ENCODE measurements at regions not wholly inside any gene's neighbourhood (a gene's known extent, or its start where the extent isn't known, plus 50 kb on each side); places are given as distances from the start of the nearest gene placed in this dataset.

DNA sequence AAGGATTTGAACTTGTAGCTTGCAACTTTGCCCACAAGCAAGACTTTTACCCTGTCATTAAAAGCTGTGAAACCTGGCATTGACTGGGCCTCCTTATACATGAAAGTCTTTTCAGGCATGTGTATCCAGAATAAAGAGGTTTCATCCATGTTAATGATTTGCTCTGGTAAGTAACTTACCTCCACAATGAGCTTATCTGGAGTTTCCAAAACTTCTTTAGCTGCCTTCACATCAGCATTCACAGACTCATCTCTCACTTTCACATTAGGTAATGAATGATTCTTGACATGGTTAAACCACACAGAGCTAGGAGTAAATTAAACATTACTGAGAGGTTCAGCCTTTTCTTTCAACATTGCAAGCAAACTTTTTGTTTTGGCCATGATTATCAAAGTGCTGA is 234.4 kb upstream of the CLEC14A start:
- H3K4me2 ChIP-seq (ENCODE audit: low read length) = no peak overlapping the region
- H2AFZ ChIP-seq (ENCODE audit: low read length) = no peak overlapping the region
- no peaks in the 10 kb centered on the region for H3K9me3 ChIP-seq (ENCODE audit: low read length)
- no peaks in the 10 kb centered on the region for H3K79me2 ChIP-seq (ENCODE audit: insufficient read depth, low read depth, low read length)
- POLR2A ChIA-PET = interaction anchor here (0.6 to 1.4 kb wide), 6 partner anchors 11 to 1629 kb away, joined by 3 to 6 read pairs (median 3); no protein-coding TSS in a partner anchor
- CTCF ChIA-PET (ENCODE audit: unreplicated experiment) = no interaction called here
- no peak overlapping the region for H3K27ac ChIP-seq (ENCODE audit: low read depth, low read length, poor library complexity, severe bottlenecking)
- no peaks in the 10 kb centered on the region for H3K4me1 ChIP-seq (ENCODE audit: insufficient read depth, low read length, poor library complexity, severe bottlenecking)
- intact Hi-C loops (cut with micrococcal nuclease; ENCODE audit: unreplicated experiment) = no loop called here
- no peak for TF ChIP-seq EZH2phosphoT487 (IDR thresholded peaks at IDR 0.05; ENCODE audit: borderline replicate concordance, low read depth, low read length)
- TF ChIP-seq, protein P1, sequence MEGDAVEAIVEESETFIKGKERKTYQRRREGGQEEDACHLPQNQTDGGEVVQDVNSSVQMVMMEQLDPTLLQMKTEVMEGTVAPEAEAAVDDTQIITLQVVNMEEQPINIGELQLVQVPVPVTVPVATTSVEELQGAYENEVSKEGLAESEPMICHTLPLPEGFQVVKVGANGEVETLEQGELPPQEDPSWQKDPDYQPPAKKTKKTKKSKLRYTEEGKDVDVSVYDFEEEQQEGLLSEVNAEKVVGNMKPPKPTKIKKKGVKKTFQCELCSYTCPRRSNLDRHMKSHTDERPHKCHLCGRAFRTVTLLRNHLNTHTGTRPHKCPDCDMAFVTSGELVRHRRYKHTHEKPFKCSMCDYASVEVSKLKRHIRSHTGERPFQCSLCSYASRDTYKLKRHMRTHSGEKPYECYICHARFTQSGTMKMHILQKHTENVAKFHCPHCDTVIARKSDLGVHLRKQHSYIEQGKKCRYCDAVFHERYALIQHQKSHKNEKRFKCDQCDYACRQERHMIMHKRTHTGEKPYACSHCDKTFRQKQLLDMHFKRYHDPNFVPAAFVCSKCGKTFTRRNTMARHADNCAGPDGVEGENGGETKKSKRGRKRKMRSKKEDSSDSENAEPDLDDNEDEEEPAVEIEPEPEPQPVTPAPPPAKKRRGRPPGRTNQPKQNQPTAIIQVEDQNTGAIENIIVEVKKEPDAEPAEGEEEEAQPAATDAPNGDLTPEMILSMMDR (conservative IDR thresholded peaks at IDR 0.05; ENCODE audit: low read length) = no peak
- H4K20me1 ChIP-seq (ENCODE audit: insufficient read depth, low read length) = no peaks in the 10 kb centered on the region
- no peaks in the 10 kb centered on the region for H3K36me3 ChIP-seq (ENCODE audit: insufficient read depth, low read length)
- BruUV-seq (replicated peaks) = no TSS peak
- no peaks in the 10 kb centered on the region for H3K9me2 ChIP-seq (ENCODE audit: insufficient read depth, low read length)
- H3K4me3 ChIP-seq (ENCODE audit: low read depth, low read length, poor library complexity, severe bottlenecking) = no peak overlapping the region
- no peak for DNase-seq (ENCODE audit: low spot score)

DNA sequence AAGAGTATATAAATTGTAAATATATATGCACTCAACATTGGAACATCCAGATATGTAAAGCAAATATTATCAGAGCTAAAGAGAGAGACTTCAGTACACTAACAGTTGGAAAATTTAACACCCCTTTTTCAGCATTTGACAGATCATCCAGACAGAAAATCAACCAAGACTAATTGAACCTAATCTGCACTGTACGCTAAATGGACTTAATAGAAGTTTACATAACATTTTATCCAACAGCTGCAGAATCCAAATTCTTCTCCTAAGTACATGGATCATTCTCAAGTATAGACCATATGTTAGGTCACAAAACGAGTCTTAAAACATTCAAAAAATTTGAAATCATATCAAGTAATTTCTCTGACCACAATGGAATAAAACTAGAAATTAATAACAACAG is 229.1 kb upstream of the CLEC14A start:
- intact Hi-C loops (cut with micrococcal nuclease; ENCODE audit: unreplicated experiment) = no loop called here
- no peaks in the 10 kb centered on the region for H3K4me1 ChIP-seq (ENCODE audit: insufficient read depth, low read length, poor library complexity, severe bottlenecking)

DNA sequence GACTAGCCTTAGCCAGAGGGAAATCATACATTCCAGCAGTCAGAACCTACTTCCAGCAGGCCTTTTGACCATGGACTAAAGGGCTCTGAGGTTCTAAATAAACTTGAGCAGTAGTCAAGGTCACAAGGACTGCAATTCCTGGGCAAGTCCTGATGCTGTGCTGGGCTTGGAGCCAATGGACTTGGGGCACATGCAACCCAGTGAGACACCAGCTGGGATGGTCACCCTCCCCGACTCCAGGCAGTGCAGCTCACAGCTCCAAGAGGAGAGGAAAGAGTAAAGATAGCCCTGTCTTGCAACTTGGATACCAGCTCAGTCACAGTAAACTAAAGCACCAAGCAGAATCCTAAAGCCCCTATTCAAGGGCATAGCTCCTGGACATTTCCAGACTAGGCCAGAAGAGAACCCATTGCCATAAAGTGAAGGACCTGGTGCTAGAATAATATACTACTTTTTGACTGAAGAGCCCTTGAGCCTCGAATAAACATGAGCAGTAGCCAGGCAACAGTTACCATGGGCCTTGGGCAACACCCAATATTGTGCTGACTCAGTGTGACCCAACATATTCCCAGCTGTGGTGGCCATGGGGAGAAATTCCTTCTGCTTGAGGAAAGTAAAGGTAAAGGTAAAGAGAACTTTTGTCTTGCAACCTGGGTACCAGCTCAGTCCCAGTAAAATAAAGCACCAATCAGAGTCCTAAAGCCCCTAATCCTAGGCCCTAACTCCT is 226.2 kb upstream of the CLEC14A start:
- Histone ChIP-seq H3K9me3 (ENCODE audit: low read length) (no peaks in the 10 kb centered on the region), H3K4me1 (ENCODE audit: insufficient read depth, low read length, poor library complexity, severe bottlenecking) (no peaks in the 10 kb centered on the region), H3K9me2 (ENCODE audit: insufficient read depth, low read length) (no peaks in the 10 kb centered on the region), H3K4me3 (ENCODE audit: low read depth, low read length, poor library complexity, severe bottlenecking) (no peak overlapping the region), H4K20me1 (ENCODE audit: insufficient read depth, low read length) (no peaks in the 10 kb centered on the region), H3K27ac (ENCODE audit: low read depth, low read length, poor library complexity, severe bottlenecking) (no peak overlapping the region), H3K79me2 (ENCODE audit: insufficient read depth, low read depth, low read length) (no peaks in the 10 kb centered on the region), H3K36me3 (ENCODE audit: insufficient read depth, low read length) (no peaks in the 10 kb centered on the region), H2AFZ (ENCODE audit: low read length) (no peak overlapping the region), H3K4me2 (ENCODE audit: low read length) (no peak overlapping the region)
- DNase-seq (ENCODE audit: low spot score) = no peak
- CTCF ChIA-PET (ENCODE audit: unreplicated experiment) = no interaction called here
- POLR2A ChIA-PET = interaction anchor here (0.6 kb wide), 1 partner anchor 1995 kb away, joined by 3 read pairs; no protein-coding TSS in a partner anchor
- intact Hi-C loops (cut with micrococcal nuclease; ENCODE audit: unreplicated experiment) = no loop called here
- BruUV-seq (replicated peaks) = no TSS peak
- no peak for TF ChIP-seq EZH2phosphoT487 (IDR thresholded peaks at IDR 0.05; ENCODE audit: borderline replicate concordance, low read depth, low read length)
- TF ChIP-seq, protein P1 (conservative IDR thresholded peaks at IDR 0.05; ENCODE audit: low read length) = no peak

More for the DNA sequence above, 229.1 kb upstream of the CLEC14A start:
- no peaks in the 10 kb centered on the region for H3K9me3 ChIP-seq (ENCODE audit: low read length)
- H3K36me3 ChIP-seq (ENCODE audit: insufficient read depth, low read length) = no peaks in the 10 kb centered on the region
- H3K79me2 ChIP-seq (ENCODE audit: insufficient read depth, low read depth, low read length) = no peaks in the 10 kb centered on the region
- DNase-seq (ENCODE audit: low spot score) = no peak
- H2AFZ ChIP-seq (ENCODE audit: low read length) = no peak overlapping the region
- no peak overlapping the region for H3K4me2 ChIP-seq (ENCODE audit: low read length)
- no peak overlapping the region for H3K4me3 ChIP-seq (ENCODE audit: low read depth, low read length, poor library complexity, severe bottlenecking)
- ChIA-PET CTCF (ENCODE audit: unreplicated experiment) (no interaction called here), POLR2A (no interaction called here)
- no peaks in the 10 kb centered on the region for H3K9me2 ChIP-seq (ENCODE audit: insufficient read depth, low read length)
- H3K27ac ChIP-seq (ENCODE audit: low read depth, low read length, poor library complexity, severe bottlenecking) = no peak overlapping the region
- H4K20me1 ChIP-seq (ENCODE audit: insufficient read depth, low read length) = no peaks in the 10 kb centered on the region
- TF ChIP-seq, protein P1 (conservative IDR thresholded peaks at IDR 0.05; ENCODE audit: low read length) = no peak
- no peak for TF ChIP-seq EZH2phosphoT487 (IDR thresholded peaks at IDR 0.05; ENCODE audit: borderline replicate concordance, low read depth, low read length)
- no TSS peak for BruUV-seq (replicated peaks)

All from OCI-LY7 (cell line).